HG03521 (cell line): ENCODE measurements at regions not wholly inside any gene's neighbourhood (a gene's known extent, or its start where the extent isn't known, plus 50 kb on each side); places are given as distances from the start of the nearest gene placed in this dataset.
A peak's percentile ranks its signal among the peaks of the same experiment; 100 is the strongest.

Source experiments
- ATAC-seq: cut with Tn5 transposase; IDR thresholded peaks from one replicate; pipeline ENCODE4 v1.9.1; 2021; ENCODE audit warnings: mild to moderate bottlenecking, moderate library complexity; ENCODE audit not compliant: unreplicated experiment

- ATAC-seq = no peak
Observed at GRCh38 chr2:207256476-207257207, 90.9 kb upstream of the KLF7 start.

GRCh38 chr2:207257251-207258250, 91.8 kb upstream of the KLF7 start:
- no peak for ATAC-seq

DNA sequence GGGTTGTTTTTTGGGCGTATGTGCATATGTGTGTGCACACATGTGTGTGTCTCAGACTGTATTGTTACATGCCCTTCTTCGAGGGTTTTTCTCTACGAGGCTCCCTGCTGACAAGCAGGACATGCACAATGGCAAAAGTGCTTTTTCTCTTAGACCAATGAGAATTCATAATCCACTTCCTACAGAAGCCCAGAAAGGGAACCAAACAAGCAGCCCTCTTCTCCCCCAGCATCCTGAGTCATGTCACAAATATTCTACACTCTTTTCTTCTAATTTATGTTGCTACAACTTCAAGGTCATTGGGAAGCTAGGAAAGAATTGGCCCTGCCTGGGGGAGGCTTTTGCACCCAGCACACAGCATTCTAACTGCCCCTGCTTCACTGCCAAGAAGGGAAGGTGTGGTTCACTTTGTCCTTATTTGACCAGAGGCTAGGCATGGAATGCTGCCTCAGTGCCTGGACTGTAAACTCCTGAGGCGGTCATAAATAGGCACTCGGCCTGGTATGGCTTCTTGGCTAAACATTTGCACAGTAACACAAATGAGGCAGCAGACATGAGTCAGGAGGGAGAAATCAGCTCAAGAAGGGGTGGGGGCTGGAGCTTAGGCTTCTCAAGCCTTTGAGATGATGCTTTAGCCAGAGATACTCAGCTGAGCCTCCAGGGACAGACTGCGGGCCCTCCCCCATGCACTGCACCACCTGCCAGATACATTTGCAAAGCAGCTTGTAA, 92.7 kb upstream of the KLF7 start:
- ATAC-seq = no peak

- no peak for ATAC-seq
Observed at GRCh38 chr2:207260021-207260420, 94.3 kb upstream of the KLF7 start.

DNA sequence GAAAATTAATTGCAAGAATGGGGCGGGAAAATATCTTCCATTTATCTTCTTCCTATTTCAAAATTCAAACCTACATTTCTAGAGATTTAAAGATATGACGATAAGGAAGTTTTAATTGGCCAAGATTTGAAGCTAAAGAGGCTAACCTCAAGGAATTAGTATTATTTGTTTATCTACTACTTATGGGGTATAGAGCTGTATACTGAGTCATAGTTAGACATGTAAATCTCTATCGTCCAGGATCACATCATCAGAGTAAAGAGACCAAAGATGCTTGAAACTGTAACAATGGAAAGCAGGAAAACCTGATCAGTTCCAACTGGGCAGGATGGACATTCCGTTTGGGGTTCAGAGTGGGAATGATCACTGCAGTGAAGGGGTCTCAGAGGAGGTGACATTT, 95.2 kb upstream of the KLF7 start:
- ATAC-seq = no peak

DNA sequence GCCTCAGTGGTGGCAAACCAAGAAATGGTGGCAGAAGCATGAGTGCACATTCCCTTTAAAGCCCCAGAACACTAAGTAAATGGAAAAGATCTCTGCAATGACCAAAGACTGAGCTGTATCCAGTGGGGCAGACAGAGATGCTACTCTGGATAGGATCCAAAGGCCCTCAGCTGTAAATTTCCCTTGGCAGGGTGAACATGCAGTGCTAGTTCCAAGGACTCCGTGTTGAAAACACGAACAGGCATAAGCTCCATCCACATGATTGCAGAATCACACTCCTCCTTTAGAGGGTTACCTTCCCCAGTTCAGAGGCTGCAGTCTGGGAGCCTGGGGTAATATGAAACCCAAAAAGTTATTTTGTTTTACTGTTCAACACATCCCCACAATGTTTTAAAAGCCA, 98.6 kb upstream of the KLF7 start:
- ATAC-seq = no peak

GRCh38 chr2:207265332-207265731, 99.6 kb upstream of the KLF7 start:
- no peak for ATAC-seq

DNA sequence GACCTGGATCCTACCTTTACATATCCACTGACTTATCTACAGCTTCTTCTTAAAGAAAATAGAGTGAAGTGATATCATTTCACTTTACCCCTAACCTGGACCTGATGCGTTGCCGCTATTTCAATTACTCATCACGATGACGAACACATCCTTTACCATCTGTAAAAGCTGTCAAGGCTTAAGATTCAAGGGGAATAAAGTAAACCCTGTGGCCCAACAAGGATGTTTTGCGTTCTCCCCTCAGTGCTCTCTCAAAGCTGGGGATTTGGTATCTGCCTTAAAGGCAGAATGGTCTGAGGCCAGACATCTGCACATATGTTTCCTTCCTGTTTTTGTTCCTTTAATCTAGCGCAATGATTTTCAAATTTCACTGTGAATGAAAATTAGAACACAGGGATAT, 100.1 kb upstream of the KLF7 start:
- ATAC-seq = no peak

DNA sequence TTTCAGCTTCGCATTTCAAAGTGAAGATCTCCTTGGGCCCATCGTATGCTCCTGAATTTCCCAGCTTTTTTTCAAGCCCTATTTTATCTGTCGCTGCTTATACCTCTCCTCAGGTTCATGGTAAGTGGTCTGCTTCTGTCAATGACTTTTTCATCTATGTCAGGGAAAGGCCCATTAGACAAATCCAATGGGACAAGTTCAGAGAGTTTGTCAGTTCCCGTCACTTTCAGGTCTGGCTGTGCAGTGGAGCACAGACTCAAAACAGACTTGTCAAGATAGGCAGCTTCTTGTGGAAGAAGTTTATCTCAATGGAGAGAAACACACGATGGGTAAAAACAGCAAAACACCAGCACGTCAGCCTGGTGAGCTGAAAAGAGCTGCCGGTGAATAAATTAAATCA, 100.9 kb upstream of the KLF7 start:
- no peak for ATAC-seq

DNA sequence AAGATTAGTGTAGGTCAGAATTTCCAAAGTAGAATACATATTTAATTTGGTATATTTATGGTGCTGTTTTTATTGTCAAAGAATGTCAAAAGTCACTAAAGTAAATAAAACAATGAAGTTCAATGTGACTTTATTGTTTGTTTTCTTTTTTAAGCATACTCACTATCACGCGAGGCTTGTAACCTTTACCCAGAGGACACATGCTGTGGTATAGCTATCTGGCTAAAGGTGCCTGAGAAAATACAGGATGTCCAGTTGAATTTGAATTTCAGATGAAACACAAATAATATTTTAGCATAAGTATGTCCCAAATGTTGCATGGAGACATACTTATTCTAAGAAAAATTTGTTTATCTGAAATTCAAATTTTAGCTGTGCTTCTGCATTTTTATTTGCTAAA, 103.3 kb upstream of the KLF7 start:
- ATAC-seq = no peak

DNA sequence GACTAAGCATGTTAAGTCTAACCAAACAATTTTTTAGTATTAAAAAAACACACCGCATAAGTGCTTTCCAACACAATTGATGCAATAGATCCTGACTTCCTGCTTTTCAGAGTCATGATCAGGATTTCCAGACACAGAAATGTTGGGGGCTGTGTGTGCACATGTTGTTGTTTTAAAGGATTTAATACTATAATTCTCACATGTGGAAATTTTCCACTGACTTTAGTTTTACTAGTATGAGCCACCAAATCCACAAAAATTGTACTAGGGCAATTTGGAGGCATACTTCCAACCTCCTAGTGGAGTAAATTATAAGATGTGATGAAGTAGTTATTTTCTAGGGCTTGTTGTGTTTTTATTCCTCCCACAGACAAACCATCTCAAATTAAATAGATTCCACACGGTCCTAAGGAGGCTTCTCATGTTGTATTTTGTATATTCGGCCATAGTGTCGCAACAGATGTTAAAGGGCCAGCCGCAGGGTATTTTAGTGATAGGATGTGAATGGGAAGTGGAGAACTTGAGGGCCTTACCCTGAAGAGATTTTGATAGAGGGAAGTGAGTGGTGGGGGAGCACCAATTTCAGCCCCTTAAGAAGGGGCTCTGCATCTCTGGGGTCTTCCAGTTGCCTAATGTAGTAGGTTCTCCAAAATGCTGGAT, 108.9 kb upstream of the KLF7 start:
- ATAC-seq = no peak

DNA sequence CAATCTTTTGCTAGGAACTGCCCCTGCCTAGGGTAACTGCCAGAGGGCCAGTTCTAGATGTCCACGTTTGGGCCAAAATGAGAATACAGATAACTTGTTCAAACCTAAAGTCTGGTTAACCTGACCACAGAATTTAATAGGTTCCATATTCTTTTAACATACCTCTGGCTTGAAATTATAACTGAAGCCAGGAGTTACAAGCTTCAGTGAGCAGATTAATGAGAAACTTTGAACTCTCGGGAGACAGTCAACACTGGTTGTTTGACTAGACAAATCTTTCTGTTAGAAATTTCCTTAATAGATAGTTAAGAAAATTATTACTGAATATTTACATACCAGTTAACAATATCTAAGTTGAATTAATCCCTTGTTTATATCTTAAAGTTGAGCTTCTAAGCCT, 110.0 kb upstream of the KLF7 start:
- no peak for ATAC-seq

DNA sequence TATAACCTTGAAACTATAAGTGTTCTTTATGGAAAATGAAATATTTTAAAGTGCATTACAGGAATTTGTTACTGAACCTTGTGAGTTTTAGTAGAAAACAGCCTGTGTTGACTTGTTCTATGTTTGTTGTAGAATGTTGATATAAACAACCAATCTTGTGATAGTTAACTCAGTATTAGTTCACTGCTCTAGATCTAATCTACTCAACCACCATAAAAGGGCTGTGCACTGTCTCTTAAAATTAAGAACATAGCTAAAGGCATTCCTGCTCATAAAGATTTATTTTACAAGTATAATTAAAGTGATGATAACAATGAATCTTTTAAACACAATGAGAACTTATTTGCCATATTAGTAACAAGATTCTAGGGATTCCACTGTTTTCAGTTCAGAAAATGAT, 110.5 kb upstream of the KLF7 start:
- ATAC-seq = no peak

DNA sequence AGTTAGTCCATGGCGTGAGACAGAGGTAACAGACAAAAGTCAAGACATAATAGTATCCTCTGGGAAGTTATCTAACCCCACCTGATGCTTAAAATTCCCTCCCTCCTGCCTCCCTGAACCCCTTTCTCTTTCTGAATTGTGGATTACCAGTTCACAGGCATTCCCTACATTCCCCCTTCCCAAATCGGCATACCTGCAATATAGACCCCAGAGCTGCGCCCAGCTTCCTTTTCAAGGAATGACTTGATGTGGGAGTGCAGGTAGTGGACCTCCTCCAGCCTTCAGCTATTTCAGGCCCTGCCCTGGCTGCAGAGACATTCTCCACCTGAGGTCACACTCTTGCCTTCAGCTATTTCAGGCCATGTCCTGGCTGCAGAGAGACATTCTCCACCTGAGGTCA, 111.1 kb upstream of the KLF7 start:
- no peak for ATAC-seq

DNA sequence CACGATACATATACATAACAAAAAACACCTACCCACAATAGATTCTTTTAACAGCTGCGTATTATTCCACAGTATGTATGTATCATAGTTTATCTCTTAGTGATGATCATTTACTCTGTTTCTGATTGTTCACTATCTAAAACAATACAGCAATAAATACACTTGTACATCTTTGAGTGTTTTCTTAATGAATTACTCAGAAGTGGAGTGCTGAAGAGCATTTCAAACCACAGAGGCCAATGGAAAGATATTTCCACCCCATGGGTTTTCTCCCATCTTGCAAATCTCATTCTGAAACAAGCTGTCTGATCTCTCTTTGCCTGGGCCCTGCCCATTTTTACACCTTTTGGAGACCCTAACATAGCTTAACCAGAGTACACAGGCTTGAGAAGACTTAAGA, 113.8 kb upstream of the KLF7 start:
- ATAC-seq = no peak

GRCh38 chr2:207281436-207281835, 115.7 kb upstream of the KLF7 start:
- no peak for ATAC-seq

- peak; percentile 45 for ATAC-seq
Observed at GRCh38 chr2:207282916-207283315, 117.2 kb upstream of the KLF7 start.

DNA sequence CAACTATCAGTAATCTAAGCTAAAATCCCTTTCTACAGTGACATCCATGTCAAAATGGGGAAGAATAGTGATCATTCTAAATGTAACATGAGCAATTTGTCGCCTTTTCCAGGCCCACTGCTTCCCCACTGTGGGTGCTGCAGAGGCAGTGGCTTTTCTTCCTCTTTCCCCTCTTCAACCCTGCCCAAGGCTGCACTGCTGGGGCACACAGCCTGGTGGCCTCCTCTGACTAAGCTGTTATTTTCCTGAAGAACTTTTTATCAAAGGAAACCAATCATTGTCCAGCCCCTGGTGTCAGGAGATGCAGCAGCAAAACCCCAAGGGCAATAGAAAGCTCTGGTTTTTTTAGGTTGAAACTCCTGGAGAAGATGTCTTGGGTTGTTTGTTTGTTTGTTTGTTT, 117.6 kb upstream of the KLF7 start:
- peak; percentile 40 for ATAC-seq

- ATAC-seq = no peak
Observed at GRCh38 chr2:207284556-207285472, 119.1 kb upstream of the KLF7 start.

- no peak for ATAC-seq
Observed at GRCh38 chr2:207285473-207285815, 119.7 kb upstream of the KLF7 start.
